Thyroid gland (tissue), 4 donors: ENCODE measurements at regions not wholly inside any gene's neighbourhood (a gene's known extent, or its start where the extent isn't known, plus 50 kb on each side); places are given as distances from the start of the nearest gene placed in this dataset.

Experiments
- DNase-seq, 2 donors: peaks; one replicate each; pipeline ENCODE4 v3.0.0-alpha.2; 2019
- H3K27ac ChIP-seq, 3 donors: fragments of 200-600 bp; sonication (generic); 1 replicate in 2 of 3; 2 replicates in 1 of 3; pipeline ENCODE4 v1.5.1; 2016 to 2019; ENCODE audit warnings: mild to moderate bottlenecking in 1 of 3, moderate library complexity in 1 of 3
- H3K27me3 ChIP-seq: fragments of 200-600 bp; sonication (generic); one replicate; pipeline ENCODE4 v1.5.1; 2019
- H3K36me3 ChIP-seq, 2 donors: fragments of 200-600 bp; sonication (generic); one replicate each; pipeline ENCODE4 v1.5.1; 2016 to 2019
- H3K4me1 ChIP-seq, 2 donors: fragments of 200-600 bp; sonication (generic); one replicate each; pipeline ENCODE4 v1.5.1; 2017 to 2019
- H3K4me3 ChIP-seq, 3 donors: fragments of 200-600 bp; sonication (generic); replicated peaks in 1 of 3; 1 replicate in 2 of 3; 2 replicates in 1 of 3; pipeline ENCODE4 v1.5.1; 2016; ENCODE audit warnings: mild to moderate bottlenecking in 1 of 3
- H3K9me3 ChIP-seq: fragments of 200-600 bp; sonication (generic); one replicate; pipeline ENCODE4 v1.5.1; 2017
- POLR2A ChIP-seq, 2 donors: fragments of 450-650 bp; IDR thresholded peaks; one replicate each; pipeline ENCODE4 v1.6.1; 2017; ENCODE audit warnings: antibody characterized with exemption in 2 of 2, mild to moderate bottlenecking in 2 of 2, moderate library complexity in 1 of 2
- WGBS, 2 donors: methylation state at CpG; one replicate each; pipeline ENCODE4 v1.1.5; 2017; 5-methylcytosine and 5-hydroxymethylcytosine counted together
- intact Hi-C: fragments of 100-400 bp; cut with DNase I; formaldehyde crosslinking; loops from one replicate; pipeline ENCODE4 v1.15.1; 2023
- TF ChIP-seq, protein P1 (sequence below), 6 experiments: fragments of 200-600 bp in 3 of 6; fragments of 450-650 bp in 3 of 6; sonication (generic) in 3 of 6; IDR thresholded peaks; one replicate each; pipeline ENCODE4 v1.5.1; 2016 to 2019; ENCODE audit warnings: antibody characterized with exemption in 6 of 6, mild to moderate bottlenecking in 2 of 6, inconsistent platforms in 1 of 6, moderate library complexity in 1 of 6

DNA sequence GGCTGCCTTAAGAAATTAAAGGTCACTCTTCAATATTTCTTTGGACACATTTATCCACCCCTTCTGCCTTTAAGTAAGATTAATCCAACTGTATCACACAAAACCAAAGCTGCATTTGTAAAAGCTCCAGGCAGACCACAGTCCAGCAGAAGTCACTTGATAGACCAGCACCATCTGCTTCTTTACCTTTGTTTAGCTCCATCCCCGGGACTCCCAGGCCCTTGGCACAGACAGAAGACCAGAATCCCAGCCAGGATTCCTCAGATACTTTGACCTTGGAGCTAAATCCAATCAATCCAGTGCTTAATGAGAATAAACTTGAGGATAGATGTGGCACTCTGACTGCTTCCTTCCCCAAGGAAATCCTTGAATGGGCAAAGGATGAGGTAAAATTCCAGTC is 333.1 kb upstream of the RASGEF1B start:
- intact Hi-C loops, result no loop called here
- H3K4me3 ChIP-seq, result no peak overlapping the region
- no peaks in the 10 kb centered on the region for H3K9me3 ChIP-seq
- H3K27ac ChIP-seq, result no peak overlapping the region
- DNase-seq, result no peak
- no peaks in the 10 kb centered on the region for H3K4me1 ChIP-seq
- 45 to 75% methylated on average over 1 of the region's 1 CpG for WGBS, 2 donors
- no peaks in the 10 kb centered on the region for H3K36me3 ChIP-seq
- H3K27me3 ChIP-seq, result no peaks in the 10 kb centered on the region
- TF ChIP-seq POLR2A (IDR thresholded peaks at IDR 0.05), result no peak
- TF ChIP-seq, protein P1, sequence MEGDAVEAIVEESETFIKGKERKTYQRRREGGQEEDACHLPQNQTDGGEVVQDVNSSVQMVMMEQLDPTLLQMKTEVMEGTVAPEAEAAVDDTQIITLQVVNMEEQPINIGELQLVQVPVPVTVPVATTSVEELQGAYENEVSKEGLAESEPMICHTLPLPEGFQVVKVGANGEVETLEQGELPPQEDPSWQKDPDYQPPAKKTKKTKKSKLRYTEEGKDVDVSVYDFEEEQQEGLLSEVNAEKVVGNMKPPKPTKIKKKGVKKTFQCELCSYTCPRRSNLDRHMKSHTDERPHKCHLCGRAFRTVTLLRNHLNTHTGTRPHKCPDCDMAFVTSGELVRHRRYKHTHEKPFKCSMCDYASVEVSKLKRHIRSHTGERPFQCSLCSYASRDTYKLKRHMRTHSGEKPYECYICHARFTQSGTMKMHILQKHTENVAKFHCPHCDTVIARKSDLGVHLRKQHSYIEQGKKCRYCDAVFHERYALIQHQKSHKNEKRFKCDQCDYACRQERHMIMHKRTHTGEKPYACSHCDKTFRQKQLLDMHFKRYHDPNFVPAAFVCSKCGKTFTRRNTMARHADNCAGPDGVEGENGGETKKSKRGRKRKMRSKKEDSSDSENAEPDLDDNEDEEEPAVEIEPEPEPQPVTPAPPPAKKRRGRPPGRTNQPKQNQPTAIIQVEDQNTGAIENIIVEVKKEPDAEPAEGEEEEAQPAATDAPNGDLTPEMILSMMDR (IDR thresholded peaks at IDR 0.05), result no peak

DNA sequence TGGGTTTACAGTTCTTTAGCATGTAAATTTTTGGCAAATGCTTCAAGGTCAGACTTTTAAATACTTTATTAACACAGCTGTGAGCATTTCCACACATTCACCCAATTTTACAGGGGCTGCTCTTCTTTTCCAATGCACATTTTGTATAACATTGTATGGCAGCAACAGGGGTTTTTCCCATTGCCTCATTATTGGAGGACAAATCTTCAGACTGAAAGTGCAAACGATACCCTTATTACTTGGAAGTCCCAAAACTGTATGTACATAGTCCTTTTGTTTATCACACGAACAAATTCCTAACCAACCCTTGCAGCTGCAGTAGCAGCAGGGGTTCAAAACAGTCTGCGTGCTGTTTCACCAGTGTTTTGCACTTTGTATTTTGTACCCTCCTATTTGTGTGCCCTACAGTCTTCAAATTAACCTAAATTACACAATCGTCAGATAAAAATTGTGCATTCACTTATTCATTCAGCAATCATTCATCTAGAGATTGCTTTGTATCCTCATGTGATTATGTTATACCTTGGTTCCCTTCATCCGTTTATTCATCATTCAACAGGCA is 330.7 kb upstream of the RASGEF1B start:
- intact Hi-C loops, result no loop called here
- no peak for TF ChIP-seq POLR2A (IDR thresholded peaks at IDR 0.05)
- TF ChIP-seq, protein P1 (IDR thresholded peaks at IDR 0.05), result no peak
- H3K4me1 ChIP-seq, result no peaks in the 10 kb centered on the region
- H3K36me3 ChIP-seq, result no peaks in the 10 kb centered on the region
- H3K9me3 ChIP-seq, result no peaks in the 10 kb centered on the region
- H3K27ac ChIP-seq, result no peak overlapping the region
- 67 to 80% methylated on average over 5 of the region's 5 CpGs for whole genome bisulfite sequencing, 2 donors
- no peak for DNase-seq
- H3K27me3 ChIP-seq, result no peaks in the 10 kb centered on the region
- H3K4me3 ChIP-seq, result no peak overlapping the region

DNA sequence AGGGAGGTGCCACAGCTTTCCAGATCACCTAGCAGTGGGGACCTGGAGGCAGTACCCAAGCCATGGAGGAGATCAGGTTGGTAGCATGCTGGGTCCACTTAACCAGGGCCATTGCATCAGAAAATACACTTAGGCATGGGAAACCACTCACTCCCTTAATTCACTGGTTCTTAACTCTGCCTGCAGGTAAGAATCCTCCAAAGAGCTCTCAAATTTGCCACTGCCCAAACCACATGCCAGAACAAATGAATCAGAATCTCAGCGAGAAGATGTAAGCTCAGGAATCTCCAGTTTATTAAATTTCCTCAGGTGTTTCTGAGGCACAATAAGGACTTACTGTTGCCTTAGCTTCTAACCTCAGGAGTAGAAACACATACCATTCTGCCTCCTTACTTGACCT is 327.7 kb upstream of the RASGEF1B start:
- DNase-seq, result no peak
- Histone ChIP-seq H3K4me1 (no peaks in the 10 kb centered on the region), H3K27ac (no peak overlapping the region), H3K4me3 (no peak overlapping the region), H3K36me3 (no peaks in the 10 kb centered on the region), H3K9me3 (no peaks in the 10 kb centered on the region), H3K27me3 (no peaks in the 10 kb centered on the region)
- intact Hi-C loops, result no loop called here
- WGBS, 2 donors, result 85 to 89% methylated on average over 1 of the region's 1 CpG
- TF ChIP-seq POLR2A (IDR thresholded peaks at IDR 0.05), result no peak
- TF ChIP-seq, protein P1 (IDR thresholded peaks at IDR 0.05), result no peak

DNA sequence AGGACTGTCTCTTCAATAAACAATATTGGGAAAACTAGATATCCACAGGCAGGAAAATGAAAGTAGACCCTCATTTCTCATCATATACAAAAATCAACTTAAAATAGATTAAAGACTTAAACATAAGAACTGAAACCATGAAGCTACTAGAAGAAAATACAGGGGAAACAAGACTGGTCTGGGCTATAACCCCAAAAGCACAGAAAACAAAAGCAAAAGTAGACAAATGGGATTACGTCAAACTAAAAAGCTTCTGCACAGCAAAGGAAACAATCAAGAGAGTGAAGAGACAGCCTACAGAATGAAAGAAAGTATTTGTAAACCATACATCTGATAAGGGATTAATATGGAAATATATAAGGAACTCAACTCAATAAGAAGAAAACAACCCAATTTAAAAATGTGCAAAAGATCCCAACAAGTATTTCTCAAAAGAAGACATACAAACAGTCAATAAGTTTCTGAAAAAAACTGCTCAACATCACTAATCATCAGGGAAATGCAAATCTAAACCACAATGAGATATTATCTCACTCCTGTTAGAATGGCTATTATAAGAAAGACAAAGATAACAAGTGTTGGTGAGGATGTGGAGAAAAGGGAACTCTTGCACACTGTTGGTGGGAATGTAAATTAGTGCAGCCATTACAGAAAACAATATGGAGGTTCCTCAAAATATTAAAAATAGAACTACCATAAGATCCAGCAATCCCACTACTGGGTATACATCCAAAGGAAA is 325.3 kb upstream of the RASGEF1B start:
- Histone ChIP-seq H3K36me3 (no peaks in the 10 kb centered on the region), H3K9me3 (no peaks in the 10 kb centered on the region), H3K27me3 (no peaks in the 10 kb centered on the region), H3K4me1 (no peaks in the 10 kb centered on the region), H3K4me3 (no peak overlapping the region), H3K27ac (no peak overlapping the region)
- 89 to 98% methylated on average over 1 of the region's 1 CpG for WGBS, 2 donors
- no peak for DNase-seq
- no peak for TF ChIP-seq POLR2A (IDR thresholded peaks at IDR 0.05)
- TF ChIP-seq, protein P1 (IDR thresholded peaks at IDR 0.05), result no peak
- intact Hi-C loops, result no loop called here

DNA sequence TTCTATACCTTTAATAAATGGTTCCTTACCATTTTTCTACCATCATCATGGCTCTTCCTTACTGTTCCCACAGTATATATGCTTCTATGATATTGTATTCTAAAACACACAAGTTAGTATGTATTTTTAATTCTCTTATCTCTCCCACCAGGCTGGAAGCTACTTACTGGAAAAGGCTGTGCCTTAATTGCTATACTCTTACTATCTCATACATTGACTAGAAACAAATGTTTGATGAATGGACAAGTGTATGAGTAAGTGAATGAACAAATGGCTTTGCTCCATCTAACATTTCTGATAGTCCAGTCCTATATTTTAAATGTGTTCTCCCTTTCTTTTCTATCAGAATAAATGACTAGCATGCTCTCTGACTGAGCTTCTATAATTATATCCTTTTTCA is 320.8 kb upstream of the RASGEF1B start:
- Histone ChIP-seq H3K9me3 (no peaks in the 10 kb centered on the region), H3K4me1 (no peaks in the 10 kb centered on the region), H3K27me3 (no peaks in the 10 kb centered on the region), H3K27ac (no peak overlapping the region), H3K4me3 (no peak overlapping the region), H3K36me3 (no peaks in the 10 kb centered on the region)
- TF ChIP-seq, protein P1 (IDR thresholded peaks at IDR 0.05), result no peak
- no peak for TF ChIP-seq POLR2A (IDR thresholded peaks at IDR 0.05)
- intact Hi-C loops, result no loop called here
- DNase-seq, result no peak
